ENCODE measurements at regions not wholly inside any gene's neighbourhood (a gene's known extent, or its start where the extent isn't known, plus 50 kb on each side); places are given as distances from the start of the nearest gene placed in this dataset.

GRCh38 chr14:30431552-30431951, 127.4 kb upstream of the G2E3 start:
- intact Hi-C loops (cut with micrococcal nuclease; ENCODE audit: unreplicated experiment), result no loop called here
- ChIA-PET SMC1A (ENCODE audit: uncharacterized antibody, unreplicated experiment) (interaction anchor here (1.0 kb wide), 1 partner anchor 16 kb away, joined by 3 read pairs; no protein-coding TSS in a partner anchor), CTCF (interaction anchor here (1.6 kb wide), 1 partner anchor 12 kb away, joined by 5 read pairs; no protein-coding TSS in a partner anchor), POLR2A (no interaction called here), RAD21 (ENCODE audit: unreplicated experiment) (interaction anchor here (0.8 kb wide), 1 partner anchor 12 kb away, joined by 3 read pairs; no protein-coding TSS in a partner anchor)
- Histone ChIP-seq H3K4me3 (no peak overlapping the region), H3K4me2 (ENCODE audit: control insufficient read depth, insufficient read depth) (no peak overlapping the region), H2AFZ (ENCODE audit: control insufficient read depth, low read depth, low read length) (no peak overlapping the region), H3K9me3 (replicated peaks; ENCODE audit: control insufficient read depth, insufficient read depth, low read length) (no peaks in the 10 kb centered on the region), H3K9ac (ENCODE audit: control insufficient read depth, insufficient read depth, low read length) (no peak overlapping the region), H3K27ac (ENCODE audit: control insufficient read depth, insufficient read depth) (no peak overlapping the region), H4K20me1 (ENCODE audit: control insufficient read depth, insufficient read depth) (no peaks in the 10 kb centered on the region), H3K36me3 (ENCODE audit: control insufficient read depth in 2 of 2, insufficient read depth in 2 of 2, low read length in 1 of 2) (no peaks in the 10 kb centered on the region), H3K79me2 (ENCODE audit: control insufficient read depth, insufficient read depth, low read length) (no peaks in the 10 kb centered on the region), H3K27me3 (replicated peaks in 1 of 2; ENCODE audit: control insufficient read depth in 2 of 2, insufficient read depth in 2 of 2, low read length in 1 of 2) (no peaks in the 10 kb centered on the region), H3K4me1 (ENCODE audit: control insufficient read depth, insufficient read depth, low read length) (no peaks in the 10 kb centered on the region)
- no TSS peak for BruUV-seq (replicated peaks)
- WGBS (ENCODE audit: insufficient coverage, insufficient replicate concordance, low lambda C conversion rate, missing lambda C conversion rate), result 6% methylated on average over 1 of the region's 1 CpG
- TF ChIP-seq EP300 (IDR thresholded peaks at IDR 0.05; ENCODE audit: borderline replicate concordance in 1 of 2, control insufficient read depth in 1 of 2, low read depth in 2 of 2, low read length in 2 of 2) (no peak), MLLT1 (IDR thresholded peaks at IDR 0.05) (no peak), CBX5 (IDR thresholded peaks at IDR 0.05; ENCODE audit: low read depth) (no peak), CREB1 (IDR thresholded peaks at IDR 0.05; ENCODE audit: low read depth) (no peak), NR2F1 (conservative IDR thresholded peaks at IDR 0.05) (no peak), NFYB (IDR thresholded peaks at IDR 0.05; ENCODE audit: insufficient read depth, low read depth, low read length) (no peak)
- TF ChIP-seq, protein P1, sequence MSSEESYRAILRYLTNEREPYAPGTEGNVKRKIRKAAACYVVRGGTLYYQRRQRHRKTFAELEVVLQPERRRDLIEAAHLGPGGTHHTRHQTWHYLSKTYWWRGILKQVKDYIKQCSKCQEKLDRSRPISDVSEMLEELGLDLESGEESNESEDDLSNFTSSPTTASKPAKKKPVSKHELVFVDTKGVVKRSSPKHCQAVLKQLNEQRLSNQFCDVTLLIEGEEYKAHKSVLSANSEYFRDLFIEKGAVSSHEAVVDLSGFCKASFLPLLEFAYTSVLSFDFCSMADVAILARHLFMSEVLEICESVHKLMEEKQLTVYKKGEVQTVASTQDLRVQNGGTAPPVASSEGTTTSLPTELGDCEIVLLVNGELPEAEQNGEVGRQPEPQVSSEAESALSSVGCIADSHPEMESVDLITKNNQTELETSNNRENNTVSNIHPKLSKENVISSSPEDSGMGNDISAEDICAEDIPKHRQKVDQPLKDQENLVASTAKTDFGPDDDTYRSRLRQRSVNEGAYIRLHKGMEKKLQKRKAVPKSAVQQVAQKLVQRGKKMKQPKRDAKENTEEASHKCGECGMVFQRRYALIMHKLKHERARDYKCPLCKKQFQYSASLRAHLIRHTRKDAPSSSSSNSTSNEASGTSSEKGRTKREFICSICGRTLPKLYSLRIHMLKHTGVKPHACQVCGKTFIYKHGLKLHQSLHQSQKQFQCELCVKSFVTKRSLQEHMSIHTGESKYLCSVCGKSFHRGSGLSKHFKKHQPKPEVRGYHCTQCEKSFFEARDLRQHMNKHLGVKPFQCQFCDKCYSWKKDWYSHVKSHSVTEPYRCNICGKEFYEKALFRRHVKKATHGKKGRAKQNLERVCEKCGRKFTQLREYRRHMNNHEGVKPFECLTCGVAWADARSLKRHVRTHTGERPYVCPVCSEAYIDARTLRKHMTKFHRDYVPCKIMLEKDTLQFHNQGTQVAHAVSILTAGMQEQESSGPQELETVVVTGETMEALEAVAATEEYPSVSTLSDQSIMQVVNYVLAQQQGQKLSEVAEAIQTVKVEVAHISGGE (CRISPR knock-in tag; IDR thresholded peaks at IDR 0.05), result no peak
- TF ChIP-seq, protein P2, sequence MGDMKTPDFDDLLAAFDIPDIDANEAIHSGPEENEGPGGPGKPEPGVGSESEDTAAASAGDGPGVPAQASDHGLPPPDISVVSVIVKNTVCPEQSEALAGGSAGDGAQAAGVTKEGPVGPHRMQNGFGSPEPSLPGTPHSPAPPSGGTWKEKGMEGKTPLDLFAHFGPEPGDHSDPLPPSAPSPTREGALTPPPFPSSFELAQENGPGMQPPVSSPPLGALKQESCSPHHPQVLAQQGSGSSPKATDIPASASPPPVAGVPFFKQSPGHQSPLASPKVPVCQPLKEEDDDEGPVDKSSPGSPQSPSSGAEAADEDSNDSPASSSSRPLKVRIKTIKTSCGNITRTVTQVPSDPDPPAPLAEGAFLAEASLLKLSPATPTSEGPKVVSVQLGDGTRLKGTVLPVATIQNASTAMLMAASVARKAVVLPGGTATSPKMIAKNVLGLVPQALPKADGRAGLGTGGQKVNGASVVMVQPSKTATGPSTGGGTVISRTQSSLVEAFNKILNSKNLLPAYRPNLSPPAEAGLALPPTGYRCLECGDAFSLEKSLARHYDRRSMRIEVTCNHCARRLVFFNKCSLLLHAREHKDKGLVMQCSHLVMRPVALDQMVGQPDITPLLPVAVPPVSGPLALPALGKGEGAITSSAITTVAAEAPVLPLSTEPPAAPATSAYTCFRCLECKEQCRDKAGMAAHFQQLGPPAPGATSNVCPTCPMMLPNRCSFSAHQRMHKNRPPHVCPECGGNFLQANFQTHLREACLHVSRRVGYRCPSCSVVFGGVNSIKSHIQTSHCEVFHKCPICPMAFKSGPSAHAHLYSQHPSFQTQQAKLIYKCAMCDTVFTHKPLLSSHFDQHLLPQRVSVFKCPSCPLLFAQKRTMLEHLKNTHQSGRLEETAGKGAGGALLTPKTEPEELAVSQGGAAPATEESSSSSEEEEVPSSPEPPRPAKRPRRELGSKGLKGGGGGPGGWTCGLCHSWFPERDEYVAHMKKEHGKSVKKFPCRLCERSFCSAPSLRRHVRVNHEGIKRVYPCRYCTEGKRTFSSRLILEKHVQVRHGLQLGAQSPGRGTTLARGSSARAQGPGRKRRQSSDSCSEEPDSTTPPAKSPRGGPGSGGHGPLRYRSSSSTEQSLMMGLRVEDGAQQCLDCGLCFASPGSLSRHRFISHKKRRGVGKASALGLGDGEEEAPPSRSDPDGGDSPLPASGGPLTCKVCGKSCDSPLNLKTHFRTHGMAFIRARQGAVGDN (IDR thresholded peaks at IDR 0.05), result no peak
- FAIRE-seq, result no peak
- ATAC-seq, result no peak
- in situ Hi-C loops (cut with MboI), result loop anchor here (25.0 kb wide), 1 partner anchor 1669 kb away; the partner anchor contains the start of gene FOXG1
- no peak for DNase-seq (ENCODE audit: low read depth, low spot score)

All from GM12878 (cell line).